Panc1 (cell line): ENCODE measurements at regions not wholly inside any gene's neighbourhood (a gene's known extent, or its start where the extent isn't known, plus 50 kb on each side); places are given as distances from the start of the nearest gene placed in this dataset.
"Not testable (repeated sequence)": the region's sequence is repeated elsewhere in the genome, so short reads cannot be mapped to it uniquely, and the experiment has no call there.

ENCODE experiments used
- CTCF ChIP-seq: fragments of 450-650 bp; IDR thresholded peaks from 2 replicates; pipeline ENCODE4 v1.5.1; 2017; ENCODE audit warnings: mild to moderate bottlenecking
- POLR2AphosphoS5 ChIP-seq: IDR thresholded peaks from 2 replicates; pipeline ENCODE4 v1.6.1; 2012; ENCODE audit warnings: mild to moderate bottlenecking, low read depth, low read length, moderate library complexity

- not testable (repeated sequence) for TF ChIP-seq CTCF, POLR2AphosphoS5
Observed at GRCh38 chr7:6903792-6904191, 77.7 kb upstream of the CCZ1B start.
